Liver (tissue), 3 donors: ENCODE measurements at regions not wholly inside any gene's neighbourhood (a gene's known extent, or its start where the extent isn't known, plus 50 kb on each side); places are given as distances from the start of the nearest gene placed in this dataset.

Experiments
- GABPA ChIP-seq, 2 donors: IDR thresholded peaks in 1 of 2; conservative IDR thresholded peaks in 1 of 2; 2 replicates each; pipeline ENCODE4 v1.6.1; 2016; ENCODE audit warnings: antibody characterized with exemption in 2 of 2, mild to moderate bottlenecking in 1 of 2, moderate library complexity in 1 of 2
- JUND ChIP-seq, 2 donors: IDR thresholded peaks; 2 replicates each; pipeline ENCODE4 v1.6.1; 2016; ENCODE audit warnings: antibody characterized with exemption in 2 of 2
- TAF1 ChIP-seq: conservative IDR thresholded peaks from 2 replicates; pipeline ENCODE4 v1.6.1; 2016; ENCODE audit warnings: antibody characterized with exemption, mild to moderate bottlenecking
- YY1 ChIP-seq: IDR thresholded peaks from 2 replicates; pipeline ENCODE4 v1.6.1; 2016; ENCODE audit warnings: antibody characterized with exemption, mild to moderate bottlenecking
- TF ChIP-seq, protein P1 (sequence below): fragments of 150-350 bp; IDR thresholded peaks from 2 replicates; pipeline ENCODE4 v1.5.1; 2017; ENCODE audit warnings: improper control_type of control experiment, low read depth, low read length; ENCODE audit not compliant: missing input control
- TF ChIP-seq, protein P2 (sequence below): IDR thresholded peaks from 2 replicates; pipeline ENCODE4 v1.6.1; 2016; ENCODE audit warnings: antibody characterized with exemption, mild to moderate bottlenecking
- TF ChIP-seq, protein P3 (sequence below): IDR thresholded peaks from 2 replicates; pipeline ENCODE4 v1.6.1; 2016; ENCODE audit warnings: antibody characterized with exemption
- donor health status: healthy.
- donor health status: healthy.

DNA sequence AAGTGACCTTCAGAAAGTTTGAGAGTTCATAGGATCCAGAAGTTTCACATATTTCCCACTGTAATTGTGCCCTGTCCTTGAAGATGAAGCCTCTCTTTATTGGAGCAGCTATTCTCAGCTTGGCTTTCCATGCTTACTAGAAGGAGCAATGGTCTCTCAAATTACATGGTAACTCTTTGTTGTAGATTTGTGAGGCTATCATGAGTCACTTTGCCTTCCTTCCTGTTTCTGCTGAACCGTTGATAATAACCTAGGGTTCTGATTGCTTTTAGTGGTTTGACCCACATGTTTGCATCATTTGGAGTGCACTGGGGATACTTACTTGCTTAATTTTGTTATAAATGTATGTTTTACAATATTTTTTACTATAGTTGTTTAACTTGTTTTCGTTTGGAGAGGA is 772.9 kb upstream of the SLITRK6 start:
- TF ChIP-seq TAF1 (no peak), YY1 (no peak), GABPA (IDR thresholded peaks at IDR 0.05 in 1 of 2, conservative IDR thresholded peaks at IDR 0.05 in 1 of 2) (no peak), JUND (IDR thresholded peaks at IDR 0.05) (no peak)
- TF ChIP-seq, protein P1, sequence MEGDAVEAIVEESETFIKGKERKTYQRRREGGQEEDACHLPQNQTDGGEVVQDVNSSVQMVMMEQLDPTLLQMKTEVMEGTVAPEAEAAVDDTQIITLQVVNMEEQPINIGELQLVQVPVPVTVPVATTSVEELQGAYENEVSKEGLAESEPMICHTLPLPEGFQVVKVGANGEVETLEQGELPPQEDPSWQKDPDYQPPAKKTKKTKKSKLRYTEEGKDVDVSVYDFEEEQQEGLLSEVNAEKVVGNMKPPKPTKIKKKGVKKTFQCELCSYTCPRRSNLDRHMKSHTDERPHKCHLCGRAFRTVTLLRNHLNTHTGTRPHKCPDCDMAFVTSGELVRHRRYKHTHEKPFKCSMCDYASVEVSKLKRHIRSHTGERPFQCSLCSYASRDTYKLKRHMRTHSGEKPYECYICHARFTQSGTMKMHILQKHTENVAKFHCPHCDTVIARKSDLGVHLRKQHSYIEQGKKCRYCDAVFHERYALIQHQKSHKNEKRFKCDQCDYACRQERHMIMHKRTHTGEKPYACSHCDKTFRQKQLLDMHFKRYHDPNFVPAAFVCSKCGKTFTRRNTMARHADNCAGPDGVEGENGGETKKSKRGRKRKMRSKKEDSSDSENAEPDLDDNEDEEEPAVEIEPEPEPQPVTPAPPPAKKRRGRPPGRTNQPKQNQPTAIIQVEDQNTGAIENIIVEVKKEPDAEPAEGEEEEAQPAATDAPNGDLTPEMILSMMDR, result no peak
- TF ChIP-seq, protein P2, sequence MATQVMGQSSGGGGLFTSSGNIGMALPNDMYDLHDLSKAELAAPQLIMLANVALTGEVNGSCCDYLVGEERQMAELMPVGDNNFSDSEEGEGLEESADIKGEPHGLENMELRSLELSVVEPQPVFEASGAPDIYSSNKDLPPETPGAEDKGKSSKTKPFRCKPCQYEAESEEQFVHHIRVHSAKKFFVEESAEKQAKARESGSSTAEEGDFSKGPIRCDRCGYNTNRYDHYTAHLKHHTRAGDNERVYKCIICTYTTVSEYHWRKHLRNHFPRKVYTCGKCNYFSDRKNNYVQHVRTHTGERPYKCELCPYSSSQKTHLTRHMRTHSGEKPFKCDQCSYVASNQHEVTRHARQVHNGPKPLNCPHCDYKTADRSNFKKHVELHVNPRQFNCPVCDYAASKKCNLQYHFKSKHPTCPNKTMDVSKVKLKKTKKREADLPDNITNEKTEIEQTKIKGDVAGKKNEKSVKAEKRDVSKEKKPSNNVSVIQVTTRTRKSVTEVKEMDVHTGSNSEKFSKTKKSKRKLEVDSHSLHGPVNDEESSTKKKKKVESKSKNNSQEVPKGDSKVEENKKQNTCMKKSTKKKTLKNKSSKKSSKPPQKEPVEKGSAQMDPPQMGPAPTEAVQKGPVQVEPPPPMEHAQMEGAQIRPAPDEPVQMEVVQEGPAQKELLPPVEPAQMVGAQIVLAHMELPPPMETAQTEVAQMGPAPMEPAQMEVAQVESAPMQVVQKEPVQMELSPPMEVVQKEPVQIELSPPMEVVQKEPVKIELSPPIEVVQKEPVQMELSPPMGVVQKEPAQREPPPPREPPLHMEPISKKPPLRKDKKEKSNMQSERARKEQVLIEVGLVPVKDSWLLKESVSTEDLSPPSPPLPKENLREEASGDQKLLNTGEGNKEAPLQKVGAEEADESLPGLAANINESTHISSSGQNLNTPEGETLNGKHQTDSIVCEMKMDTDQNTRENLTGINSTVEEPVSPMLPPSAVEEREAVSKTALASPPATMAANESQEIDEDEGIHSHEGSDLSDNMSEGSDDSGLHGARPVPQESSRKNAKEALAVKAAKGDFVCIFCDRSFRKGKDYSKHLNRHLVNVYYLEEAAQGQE, result no peak
- TF ChIP-seq, protein P3, sequence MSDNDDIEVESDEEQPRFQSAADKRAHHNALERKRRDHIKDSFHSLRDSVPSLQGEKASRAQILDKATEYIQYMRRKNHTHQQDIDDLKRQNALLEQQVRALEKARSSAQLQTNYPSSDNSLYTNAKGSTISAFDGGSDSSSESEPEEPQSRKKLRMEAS, result no peak
